ENCODE measurements at regions not wholly inside any gene's neighbourhood (a gene's known extent, or its start where the extent isn't known, plus 50 kb on each side); places are given as distances from the start of the nearest gene placed in this dataset.

GRCh38 chr10:129095680-129096064, 371.4 kb upstream of the MGMT start:
- Histone ChIP-seq H3K4me2 (ENCODE audit: low read length, poor library complexity, severe bottlenecking) (no peak overlapping the region), H3K9ac (ENCODE audit: low read length) (peak overlapping the region; percentile 71), H3K27me3 (ENCODE audit: control insufficient read depth in 1 of 2, insufficient read depth in 1 of 2, low read length in 2 of 2) (peaks cover 0 to 3% of the 10 kb centered on the region in 2 experiments), H3K4ac (ENCODE audit: low read depth in 1 of 2, low read length in 2 of 2) (no peak overlapping the region), H3K23ac (ENCODE audit: low read length in 2 of 2) (no peak overlapping the region), H2BK5ac (ENCODE audit: low read depth, low read length, poor library complexity, severe bottlenecking) (no peak overlapping the region), H3K36me3 (ENCODE audit: control insufficient read depth in 1 of 2, insufficient read depth in 2 of 2, low read depth in 1 of 2, low read length in 2 of 2) (no peaks in the 10 kb centered on the region), H2AK5ac (ENCODE audit: low read length, severe bottlenecking) (no peak overlapping the region), H2AFZ (ENCODE audit: low read depth, low read length) (no peak overlapping the region), H3K14ac (ENCODE audit: low read length in 2 of 2) (no peak overlapping the region), H3K18ac (ENCODE audit: low read depth in 1 of 2, low read length in 2 of 2) (no peak overlapping the region), H2BK15ac (ENCODE audit: low read depth, poor library complexity, severe bottlenecking) (no peak overlapping the region), H4K8ac (ENCODE audit: low read length) (no peak overlapping the region), H3K4me3 (ENCODE audit: insufficient read depth in 1 of 2, low read depth in 1 of 2, low read length in 2 of 2) (peak overlapping the region in 1 of 2 experiments; percentile 42), H2BK12ac (ENCODE audit: low read length in 2 of 2) (no peak overlapping the region), H3K4me1 (ENCODE audit: control insufficient read depth, insufficient read depth, low read depth, low read length) (no peaks in the 10 kb centered on the region), H3K9me3 (ENCODE audit: control insufficient read depth, low read length) (no peaks in the 10 kb centered on the region), H4K91ac (ENCODE audit: low read length) (no peak overlapping the region), H2BK120ac (ENCODE audit: low read depth, low read length) (no peak overlapping the region), H3K79me1 (replicated peaks; ENCODE audit: low read length, poor library complexity, severe bottlenecking) (no peaks in the 10 kb centered on the region), H3K27ac (ENCODE audit: low read length, poor library complexity, severe bottlenecking) (no peak overlapping the region)
- no peak for DNase-seq
- 95% methylated on average over 6 of the region's 7 CpGs for WGBS

DNA sequence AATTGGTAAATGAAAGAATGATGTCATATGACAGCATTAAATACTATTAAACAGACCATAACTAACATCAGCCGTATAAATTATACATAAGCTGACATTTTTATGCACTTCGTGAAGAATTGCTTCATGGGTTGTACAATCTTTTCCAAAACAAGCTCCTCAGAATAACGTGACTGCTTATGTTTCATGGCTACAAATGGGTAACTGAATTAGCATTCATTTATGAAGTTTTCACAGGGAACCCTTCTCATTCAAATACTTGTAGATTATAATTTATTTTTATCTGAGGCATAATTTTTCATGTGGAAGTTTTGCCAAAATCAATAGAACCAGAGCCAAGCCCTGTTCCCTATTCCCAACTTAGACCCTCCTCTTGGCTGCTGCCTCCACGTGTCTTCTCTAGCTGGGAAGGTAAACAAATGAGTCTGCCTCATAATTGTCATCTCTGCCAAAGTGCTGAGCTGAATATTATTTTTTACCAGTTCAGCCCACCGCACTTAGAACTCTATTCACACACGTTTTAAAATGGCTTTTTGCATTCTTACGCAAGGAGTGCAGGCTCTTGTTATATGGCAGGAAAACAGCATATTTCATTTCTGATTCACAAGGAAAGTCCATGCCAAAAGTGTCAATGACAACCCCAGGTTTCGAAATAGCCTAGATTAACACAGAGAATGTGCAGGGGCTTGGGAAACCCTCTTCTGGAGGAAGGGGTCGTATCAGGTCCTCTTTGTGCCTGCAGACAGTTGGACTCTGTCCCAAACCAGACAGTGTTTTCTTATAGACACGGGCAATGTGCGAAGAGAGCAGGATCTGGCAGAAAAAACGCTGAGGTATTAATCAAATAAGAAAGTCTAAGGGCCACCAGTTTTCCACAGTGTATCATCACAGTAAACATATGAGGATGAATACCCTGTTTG, 370.7 kb upstream of the MGMT start:
- H3K27ac ChIP-seq (ENCODE audit: low read length, poor library complexity, severe bottlenecking): no peak overlapping the region
- H3K18ac ChIP-seq (ENCODE audit: low read depth in 1 of 2, low read length in 2 of 2): no peak overlapping the region
- 57% methylated on average over 11 of the region's 12 CpGs for whole genome bisulfite sequencing
- no peak overlapping the region for H3K4ac ChIP-seq (ENCODE audit: low read depth in 1 of 2, low read length in 2 of 2)
- H3K4me2 ChIP-seq (ENCODE audit: low read length, poor library complexity, severe bottlenecking): no peak overlapping the region
- no peak overlapping the region for H4K91ac ChIP-seq (ENCODE audit: low read length)
- H3K23ac ChIP-seq (ENCODE audit: low read length in 2 of 2): no peak overlapping the region
- no peaks in the 10 kb centered on the region for H3K4me1 ChIP-seq (ENCODE audit: control insufficient read depth, insufficient read depth, low read depth, low read length)
- H3K9ac ChIP-seq (ENCODE audit: low read length): peak overlapping the region; percentile 71
- H3K4me3 ChIP-seq (ENCODE audit: insufficient read depth in 1 of 2, low read depth in 1 of 2, low read length in 2 of 2): peak overlapping the region in 1 of 2 experiments; percentile 42
- H2BK5ac ChIP-seq (ENCODE audit: low read depth, low read length, poor library complexity, severe bottlenecking): no peak overlapping the region
- no peaks in the 10 kb centered on the region for H3K9me3 ChIP-seq (ENCODE audit: control insufficient read depth, low read length)
- peaks cover 0 to 3% of the 10 kb centered on the region in 2 experiments for H3K27me3 ChIP-seq (ENCODE audit: control insufficient read depth in 1 of 2, insufficient read depth in 1 of 2, low read length in 2 of 2)
- no peak overlapping the region for H2AK5ac ChIP-seq (ENCODE audit: low read length, severe bottlenecking)
- no peak overlapping the region for H2BK12ac ChIP-seq (ENCODE audit: low read length in 2 of 2)
- H2BK120ac ChIP-seq (ENCODE audit: low read depth, low read length): no peak overlapping the region
- no peak overlapping the region for H4K8ac ChIP-seq (ENCODE audit: low read length)
- H3K36me3 ChIP-seq (ENCODE audit: control insufficient read depth in 1 of 2, insufficient read depth in 2 of 2, low read depth in 1 of 2, low read length in 2 of 2): no peaks in the 10 kb centered on the region
- peak; percentile 63 for DNase-seq
- H3K14ac ChIP-seq (ENCODE audit: low read length in 2 of 2): no peak overlapping the region
- H3K79me1 ChIP-seq (replicated peaks; ENCODE audit: low read length, poor library complexity, severe bottlenecking): no peaks in the 10 kb centered on the region
- no peak overlapping the region for H2BK15ac ChIP-seq (ENCODE audit: low read depth, poor library complexity, severe bottlenecking)
- H2AFZ ChIP-seq (ENCODE audit: low read depth, low read length): no peak overlapping the region

DNA sequence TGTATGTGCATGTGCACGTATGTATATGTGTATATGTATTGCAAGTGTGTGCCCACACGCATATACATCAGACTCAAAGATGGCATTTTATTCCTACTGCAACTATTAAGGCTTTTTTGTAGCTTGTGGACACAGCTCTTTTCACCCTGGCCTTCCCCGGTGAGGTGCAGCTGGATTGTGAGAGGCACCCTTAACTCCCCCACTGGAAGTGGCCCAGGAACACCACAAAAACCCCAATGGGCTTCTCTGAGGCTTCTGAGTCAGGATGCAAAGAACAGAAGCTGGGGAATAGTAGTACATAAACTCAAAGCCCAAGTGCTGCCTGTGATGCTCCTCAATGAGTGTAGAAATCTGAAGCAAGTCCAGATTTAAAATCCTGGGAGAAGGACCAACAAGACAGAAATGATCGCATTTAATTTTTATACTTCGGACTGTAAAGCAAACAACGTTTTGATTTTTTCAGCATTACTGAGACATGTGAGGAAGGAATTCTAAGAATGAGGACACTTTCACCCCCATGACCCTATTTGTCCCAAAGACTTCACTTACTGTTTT, 369.2 kb upstream of the MGMT start:
- Histone ChIP-seq H3K14ac (ENCODE audit: low read length in 2 of 2) (no peak overlapping the region), H3K27me3 (ENCODE audit: control insufficient read depth in 1 of 2, insufficient read depth in 1 of 2, low read length in 2 of 2) (peaks cover 0 to 3% of the 10 kb centered on the region in 2 experiments), H2AFZ (ENCODE audit: low read depth, low read length) (no peak overlapping the region), H2AK5ac (ENCODE audit: low read length, severe bottlenecking) (no peak overlapping the region), H2BK15ac (ENCODE audit: low read depth, poor library complexity, severe bottlenecking) (no peak overlapping the region), H3K4me1 (ENCODE audit: control insufficient read depth, insufficient read depth, low read depth, low read length) (no peaks in the 10 kb centered on the region), H3K27ac (ENCODE audit: low read length, poor library complexity, severe bottlenecking) (no peak overlapping the region), H3K9me3 (ENCODE audit: control insufficient read depth, low read length) (no peaks in the 10 kb centered on the region), H2BK12ac (ENCODE audit: low read length in 2 of 2) (no peak overlapping the region), H3K79me1 (replicated peaks; ENCODE audit: low read length, poor library complexity, severe bottlenecking) (no peaks in the 10 kb centered on the region), H4K8ac (ENCODE audit: low read length) (no peak overlapping the region), H3K4me2 (ENCODE audit: low read length, poor library complexity, severe bottlenecking) (no peak overlapping the region), H3K4me3 (ENCODE audit: insufficient read depth in 1 of 2, low read depth in 1 of 2, low read length in 2 of 2) (no peak overlapping the region), H2BK120ac (ENCODE audit: low read depth, low read length) (no peak overlapping the region), H2BK5ac (ENCODE audit: low read depth, low read length, poor library complexity, severe bottlenecking) (no peak overlapping the region), H3K23ac (ENCODE audit: low read length in 2 of 2) (no peak overlapping the region), H3K9ac (ENCODE audit: low read length) (no peak overlapping the region), H3K18ac (ENCODE audit: low read depth in 1 of 2, low read length in 2 of 2) (no peak overlapping the region), H3K4ac (ENCODE audit: low read depth in 1 of 2, low read length in 2 of 2) (no peak overlapping the region), H4K91ac (ENCODE audit: low read length) (no peak overlapping the region), H3K36me3 (ENCODE audit: control insufficient read depth in 1 of 2, insufficient read depth in 2 of 2, low read depth in 1 of 2, low read length in 2 of 2) (no peaks in the 10 kb centered on the region)
- WGBS: 85% methylated on average over 5 of the region's 6 CpGs
- no peak for DNase-seq

DNA sequence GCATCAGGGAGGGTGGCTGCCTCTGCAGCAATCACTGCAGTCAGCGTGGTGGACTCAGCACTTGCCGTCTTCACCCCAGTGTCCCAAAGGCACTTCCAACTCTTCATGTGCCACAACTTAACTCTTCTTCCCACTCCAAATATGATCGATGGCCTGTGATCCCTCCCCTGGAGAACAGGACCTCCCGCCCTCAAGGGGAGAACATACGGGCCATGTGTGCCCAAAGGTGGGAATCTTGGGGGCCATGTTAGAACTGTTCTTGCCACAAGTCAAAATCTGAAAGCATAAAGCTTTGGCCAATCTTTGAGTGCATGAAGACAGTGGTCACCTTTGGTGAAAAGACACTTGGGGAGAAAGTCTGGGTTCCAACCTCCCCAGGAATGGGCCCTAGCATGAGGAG, 368.5 kb upstream of the MGMT start:
- Histone ChIP-seq H2BK5ac (ENCODE audit: low read depth, low read length, poor library complexity, severe bottlenecking) (no peak overlapping the region), H3K23ac (ENCODE audit: low read length in 2 of 2) (no peak overlapping the region), H2BK12ac (ENCODE audit: low read length in 2 of 2) (no peak overlapping the region), H3K4me1 (ENCODE audit: control insufficient read depth, insufficient read depth, low read depth, low read length) (no peaks in the 10 kb centered on the region), H3K79me1 (replicated peaks; ENCODE audit: low read length, poor library complexity, severe bottlenecking) (no peaks in the 10 kb centered on the region), H3K4ac (ENCODE audit: low read depth in 1 of 2, low read length in 2 of 2) (no peak overlapping the region), H4K8ac (ENCODE audit: low read length) (no peak overlapping the region), H3K18ac (ENCODE audit: low read depth in 1 of 2, low read length in 2 of 2) (no peak overlapping the region), H2AFZ (ENCODE audit: low read depth, low read length) (no peak overlapping the region), H3K4me2 (ENCODE audit: low read length, poor library complexity, severe bottlenecking) (no peak overlapping the region), H2AK5ac (ENCODE audit: low read length, severe bottlenecking) (no peak overlapping the region), H3K36me3 (ENCODE audit: control insufficient read depth in 1 of 2, insufficient read depth in 2 of 2, low read depth in 1 of 2, low read length in 2 of 2) (no peaks in the 10 kb centered on the region), H2BK15ac (ENCODE audit: low read depth, poor library complexity, severe bottlenecking) (no peak overlapping the region), H4K91ac (ENCODE audit: low read length) (no peak overlapping the region), H3K9me3 (ENCODE audit: control insufficient read depth, low read length) (no peaks in the 10 kb centered on the region), H2BK120ac (ENCODE audit: low read depth, low read length) (no peak overlapping the region), H3K27me3 (ENCODE audit: control insufficient read depth in 1 of 2, insufficient read depth in 1 of 2, low read length in 2 of 2) (peaks cover 0 to 3% of the 10 kb centered on the region in 2 experiments), H3K14ac (ENCODE audit: low read length in 2 of 2) (no peak overlapping the region), H3K4me3 (ENCODE audit: insufficient read depth in 1 of 2, low read depth in 1 of 2, low read length in 2 of 2) (no peak overlapping the region), H3K27ac (ENCODE audit: low read length, poor library complexity, severe bottlenecking) (no peak overlapping the region), H3K9ac (ENCODE audit: low read length) (no peak overlapping the region)
- WGBS: 92% methylated on average over 5 of the region's 5 CpGs
- DNase-seq: no peak

Measured in mesenchymal stem cell (in vitro differentiated cells and primary cell).